KMS-11 (cell line): ENCODE measurements at regions not wholly inside any gene's neighbourhood (a gene's known extent, or its start where the extent isn't known, plus 50 kb on each side); places are given as distances from the start of the nearest gene placed in this dataset.

Experiments used
- H2AFZ ChIP-seq: fragments of 200-600 bp; sonication (generic); 2 replicates; pipeline ENCODE4 v1.6.1; 2016; ENCODE audit warnings: antibody characterized with exemption, mixed run types, low read depth
- H3K27ac ChIP-seq: fragments of 200-600 bp; sonication (generic); 2 replicates; pipeline ENCODE4 v1.6.1; 2016; ENCODE audit warnings: mild to moderate bottlenecking, mixed run types
- H3K27me3 ChIP-seq: fragments of 200-600 bp; sonication (generic); 2 replicates; pipeline ENCODE4 v1.6.1; 2017; ENCODE audit warnings: mild to moderate bottlenecking, low read depth, mixed run types, moderate library complexity; ENCODE audit not compliant: insufficient read depth
- H3K36me3 ChIP-seq: fragments of 200-600 bp; sonication (generic); 2 replicates; pipeline ENCODE4 v1.6.1; 2017; ENCODE audit warnings: mild to moderate bottlenecking, mixed run types; ENCODE audit not compliant: insufficient read depth
- H3K4me1 ChIP-seq: fragments of 200-600 bp; sonication (generic); 2 replicates; pipeline ENCODE4 v1.6.1; 2016; ENCODE audit warnings: mild to moderate bottlenecking, low read depth, mixed run types; ENCODE audit not compliant: poor library complexity, severe bottlenecking
- H3K4me2 ChIP-seq: fragments of 200-600 bp; sonication (generic); 2 replicates; pipeline ENCODE4 v1.7.0; 2016; ENCODE audit warnings: mild to moderate bottlenecking, mixed run types
- H3K4me3 ChIP-seq: fragments of 200-600 bp; sonication (generic); IDR thresholded peaks from 2 replicates; pipeline ENCODE4 v1.6.1; 2017; ENCODE audit warnings: low read depth, low read length, mixed read lengths; ENCODE audit not compliant: insufficient read depth
- H3K79me2 ChIP-seq: fragments of 200-600 bp; sonication (generic); 2 replicates; pipeline ENCODE4 v1.6.1; 2016; ENCODE audit warnings: low read depth, mixed run types; ENCODE audit not compliant: insufficient read depth
- H3K9ac ChIP-seq: fragments of 200-600 bp; sonication (generic); 2 replicates; pipeline ENCODE4 v1.6.1; 2016; ENCODE audit warnings: mild to moderate bottlenecking, mixed run types
- H4K20me1 ChIP-seq: fragments of 200-600 bp; sonication (generic); 2 replicates; pipeline ENCODE4 v1.6.1; 2016; ENCODE audit warnings: mild to moderate bottlenecking, mixed run types; ENCODE audit not compliant: insufficient read depth
- CTCF ChIP-seq: fragments of 200-600 bp; sonication (generic); conservative IDR thresholded peaks from 2 replicates; pipeline ENCODE4 v1.6.1; 2017; ENCODE audit warnings: low read depth, mild to moderate bottlenecking, antibody characterized with exemption, low read length, moderate library complexity, mixed read lengths

GRCh38 chr5:113939988-113940387 is 421.9 kb upstream of the KCNN2 start:
- Histone ChIP-seq H4K20me1 (no peaks in the 10 kb centered on the region), H3K4me3 (no peak overlapping the region), H3K9ac (no peak overlapping the region), H3K27me3 (no peaks in the 10 kb centered on the region), H2AFZ (no peak overlapping the region), H3K27ac (no peak overlapping the region), H3K4me1 (no peaks in the 10 kb centered on the region), H3K79me2 (no peaks in the 10 kb centered on the region), H3K4me2 (no peak overlapping the region), H3K36me3 (no peaks in the 10 kb centered on the region)
- no peak for TF ChIP-seq CTCF

GRCh38 chr5:113950186-113950585 is 411.7 kb upstream of the KCNN2 start:
- no peaks in the 10 kb centered on the region for H3K27me3 ChIP-seq
- H3K4me3 ChIP-seq, result no peak overlapping the region

GRCh38 chr5:113965225-113965624 is 396.6 kb upstream of the KCNN2 start:
- Histone ChIP-seq H3K36me3 (no peaks in the 10 kb centered on the region), H2AFZ (no peak overlapping the region), H3K79me2 (no peaks in the 10 kb centered on the region), H3K27ac (no peak overlapping the region), H3K4me3 (no peak overlapping the region), H3K4me1 (no peaks in the 10 kb centered on the region), H3K9ac (no peak overlapping the region), H3K27me3 (no peaks in the 10 kb centered on the region), H4K20me1 (no peaks in the 10 kb centered on the region), H3K4me2 (no peak overlapping the region)
- TF ChIP-seq CTCF, result no peak

More at GRCh38 chr5:113950186-113950585, 411.7 kb upstream of the KCNN2 start:
- Histone ChIP-seq H3K27ac (no peak overlapping the region), H3K79me2 (no peaks in the 10 kb centered on the region), H3K36me3 (no peaks in the 10 kb centered on the region), H3K4me1 (no peaks in the 10 kb centered on the region), H3K9ac (no peak overlapping the region), H3K4me2 (no peak overlapping the region), H2AFZ (no peak overlapping the region), H4K20me1 (no peaks in the 10 kb centered on the region)
- TF ChIP-seq CTCF, result no peak

- Histone ChIP-seq H3K27me3 (no peaks in the 10 kb centered on the region), H3K9ac (no peak overlapping the region), H3K4me2 (no peak overlapping the region), H3K4me1 (no peaks in the 10 kb centered on the region), H3K36me3 (no peaks in the 10 kb centered on the region), H3K27ac (no peak overlapping the region), H3K79me2 (no peaks in the 10 kb centered on the region), H3K4me3 (no peak overlapping the region), H4K20me1 (no peaks in the 10 kb centered on the region), H2AFZ (no peak overlapping the region)
- no peak for TF ChIP-seq CTCF
Observed at GRCh38 chr5:113969901-113970300, 392.0 kb upstream of the KCNN2 start.
